Limb (tissue), 2 donors: ENCODE measurements at regions not wholly inside any gene's neighbourhood (a gene's known extent, or its start where the extent isn't known, plus 50 kb on each side); places are given as distances from the start of the nearest gene placed in this dataset.
A peak's percentile ranks its signal among the peaks of the same experiment; 100 is the strongest.

Experiments used
- DNase-seq, 2 donors: peaks; one replicate each; pipeline ENCODE4 v3.0.0-alpha.2; 2016; ENCODE audit errors: extremely low spot score in 2 of 2

DNA sequence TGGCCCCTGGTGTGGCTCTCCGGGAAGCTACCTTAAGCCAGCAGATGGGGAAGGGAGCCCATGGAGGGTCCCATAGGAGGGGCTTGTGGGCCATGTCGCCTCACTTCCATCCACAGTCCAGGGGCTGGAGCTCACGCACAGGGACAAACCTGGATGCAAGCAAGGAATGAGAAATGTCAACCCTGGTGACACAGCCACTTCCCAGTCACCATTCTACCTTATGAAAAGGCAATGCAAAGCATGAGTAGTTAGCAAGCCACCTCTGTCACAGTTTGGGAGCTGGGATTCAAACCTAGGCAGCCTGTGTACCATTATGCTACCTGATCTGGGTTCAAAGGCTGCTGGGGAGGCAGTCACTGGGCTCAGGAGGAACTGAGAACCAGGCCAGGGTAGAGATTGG, 170.0 kb upstream of the KLHL29 start:
- peak in 1 of 2 donors; percentile 7 for DNase-seq

DNA sequence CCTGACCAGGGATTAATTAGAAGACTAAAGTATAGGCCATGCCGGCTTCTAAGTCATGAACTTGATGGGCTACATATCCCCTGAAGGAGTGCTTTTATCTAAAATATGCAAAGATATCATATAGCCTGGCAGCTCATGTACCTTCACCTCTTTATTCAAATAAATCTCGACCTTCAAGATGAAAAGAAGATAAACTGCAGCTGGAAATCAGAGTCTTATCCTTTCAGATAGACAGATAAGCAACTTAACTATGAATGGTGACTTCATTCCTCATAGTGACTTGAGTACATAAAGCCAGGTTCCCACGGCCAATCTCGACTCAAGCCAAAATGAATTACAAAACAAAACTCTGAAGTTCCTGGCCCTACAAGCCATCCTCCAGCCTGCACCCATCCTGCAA, 165.3 kb upstream of the KLHL29 start:
- DNase-seq: peak in 1 of 2 donors; percentile 6

- DNase-seq: peak in 1 of 2 donors; percentile 10
Observed at GRCh38 chr2:23220513-23221094, 164.4 kb upstream of the KLHL29 start.

DNA sequence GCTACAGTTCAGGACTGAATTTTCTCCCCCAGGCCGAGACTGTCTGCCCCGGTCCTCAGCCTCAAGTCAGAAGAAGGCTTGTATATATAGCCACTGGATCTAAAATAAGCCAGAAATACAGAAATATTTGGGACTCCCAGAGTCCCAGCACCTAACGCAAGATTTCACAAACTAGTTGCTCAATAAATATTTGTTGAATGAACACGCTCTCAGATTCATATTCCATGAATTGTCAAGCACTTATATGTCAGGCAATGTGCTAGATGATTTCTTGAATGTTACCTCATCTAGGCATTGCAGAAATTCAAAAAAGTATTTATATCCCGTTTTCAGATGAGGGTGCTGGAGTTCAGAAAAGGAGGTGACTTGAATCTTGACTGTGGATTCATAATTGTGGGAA, 163.7 kb upstream of the KLHL29 start:
- DNase-seq: no peak

- DNase-seq: no peak
Observed at GRCh38 chr2:23221901-23222300, 163.1 kb upstream of the KLHL29 start.

DNA sequence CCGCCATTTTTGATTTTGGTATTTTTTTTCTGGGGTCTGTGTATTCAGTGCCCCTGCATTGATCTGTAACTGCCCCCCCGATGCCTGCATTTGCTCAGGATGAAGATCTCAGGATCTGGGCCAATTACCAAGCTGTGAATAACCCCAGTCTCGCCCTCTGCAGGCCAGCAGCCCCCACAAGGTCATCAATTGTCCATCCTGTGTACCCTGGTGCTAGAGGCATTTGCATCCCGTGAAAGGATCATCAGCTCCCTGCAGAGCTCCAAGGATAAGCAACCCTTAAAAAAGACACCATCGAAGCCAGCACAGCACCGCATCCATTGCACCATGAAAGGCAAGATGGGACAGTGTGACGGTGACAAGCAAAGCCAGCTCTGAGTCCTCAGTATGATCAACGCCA, 154.1 kb upstream of the KLHL29 start:
- no peak for DNase-seq

GRCh38 chr2:23231865-23232264, 153.1 kb upstream of the KLHL29 start:
- no peak for DNase-seq

GRCh38 chr2:23235292-23235691, 149.7 kb upstream of the KLHL29 start:
- DNase-seq: no peak

DNA sequence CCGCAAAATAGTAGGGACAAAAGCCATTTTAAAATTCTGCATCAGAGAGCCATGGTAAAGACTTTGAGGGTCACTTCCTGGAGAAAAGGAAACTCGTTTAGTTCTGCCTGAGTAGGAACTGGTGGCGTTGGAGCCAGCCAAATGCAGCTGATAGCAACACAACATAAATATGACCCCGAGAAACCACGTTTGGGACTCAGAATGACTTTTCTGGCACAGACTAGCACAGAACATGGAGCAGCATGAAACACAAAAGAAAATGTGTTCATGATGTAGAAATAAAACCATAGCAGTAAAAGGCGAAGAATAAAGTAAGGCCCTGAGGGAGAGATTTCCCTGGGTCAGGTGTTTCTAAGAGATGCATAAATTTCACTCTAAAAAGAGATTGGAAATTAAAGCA, 149.2 kb upstream of the KLHL29 start:
- peak in 1 of 2 donors; percentile 36 for DNase-seq

GRCh38 chr2:23237147-23237546, 147.8 kb upstream of the KLHL29 start:
- no peak for DNase-seq

- DNase-seq: no peak
Observed at GRCh38 chr2:23238011-23238657, 146.8 kb upstream of the KLHL29 start.

DNA sequence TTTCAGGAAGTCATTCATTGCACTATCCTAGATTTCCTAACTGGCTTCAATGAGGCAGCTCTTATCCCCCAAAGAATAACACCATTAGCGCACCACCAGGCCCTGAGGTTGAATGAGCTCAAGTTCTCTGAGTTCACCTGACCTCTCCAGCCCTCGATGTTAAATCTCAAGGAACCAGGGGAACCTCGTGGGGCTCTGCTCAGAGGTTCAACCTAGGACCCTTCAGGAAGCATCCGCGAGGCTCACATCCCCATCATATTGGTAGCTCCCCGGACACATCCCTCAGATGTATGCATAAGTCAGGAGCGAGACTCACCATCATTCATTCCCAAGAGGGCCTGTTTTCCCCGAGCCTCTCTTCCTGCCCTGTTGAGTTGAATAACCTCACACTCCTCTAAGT, 145.6 kb upstream of the KLHL29 start:
- no peak for DNase-seq

- DNase-seq: peak; percentile 57 to 62
Observed at GRCh38 chr2:23241121-23241520, 143.9 kb upstream of the KLHL29 start.

- DNase-seq: no peak
Observed at GRCh38 chr2:23241611-23242245, 143.3 kb upstream of the KLHL29 start.

GRCh38 chr2:23243073-23243659, 141.8 kb upstream of the KLHL29 start:
- no peak for DNase-seq

- peak in 1 of 2 donors; percentile 13 for DNase-seq
Observed at GRCh38 chr2:23244617-23245016, 140.4 kb upstream of the KLHL29 start.

- DNase-seq: no peak
Observed at GRCh38 chr2:23246992-23247683, 137.8 kb upstream of the KLHL29 start.

DNA sequence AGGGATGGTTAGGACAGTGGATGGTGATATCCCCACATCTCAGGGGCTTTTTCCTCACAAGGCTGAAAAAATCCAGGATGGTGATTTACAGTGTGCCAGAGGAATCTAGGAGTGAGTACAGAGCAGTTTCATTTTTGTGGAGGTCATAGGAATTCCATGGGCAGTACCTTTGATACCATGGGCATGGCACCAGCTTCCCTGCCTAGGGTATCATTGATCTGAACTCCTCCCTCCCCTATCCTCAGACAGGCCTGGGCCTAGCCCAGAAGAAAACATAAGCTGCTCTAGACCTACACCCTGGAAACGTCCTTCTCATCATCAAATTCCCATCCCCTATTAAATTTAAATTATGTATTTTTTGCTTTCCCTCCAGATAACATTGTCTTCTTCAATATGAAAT, 136.3 kb upstream of the KLHL29 start:
- DNase-seq: no peak

DNA sequence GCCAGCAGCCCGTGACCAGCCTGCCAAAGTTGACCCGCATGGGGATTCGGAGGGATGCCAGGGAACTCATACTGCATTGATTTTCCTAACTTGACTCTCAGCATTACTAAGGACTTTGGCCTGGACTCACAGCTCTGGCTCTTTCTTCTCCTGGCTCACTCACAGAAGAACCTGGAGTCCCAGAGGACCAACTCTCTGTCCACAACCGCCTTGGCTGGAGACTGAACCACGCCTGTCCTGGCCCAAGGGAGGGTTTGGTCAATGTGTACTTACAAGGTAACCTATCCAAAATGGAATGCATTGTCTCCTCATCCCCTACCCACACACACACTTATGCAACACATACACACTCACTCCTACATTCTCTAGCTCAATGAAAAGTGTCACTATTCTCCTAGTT, 135.6 kb upstream of the KLHL29 start:
- DNase-seq: no peak

GRCh38 chr2:23250371-23250770, 134.6 kb upstream of the KLHL29 start:
- no peak for DNase-seq

GRCh38 chr2:23256643-23257042, 128.3 kb upstream of the KLHL29 start:
- DNase-seq: no peak

- no peak for DNase-seq
Observed at GRCh38 chr2:23260621-23261020, 124.4 kb upstream of the KLHL29 start.
